Fibroblast of lung (primary cell): ENCODE measurements at regions not wholly inside any gene's neighbourhood (a gene's known extent, or its start where the extent isn't known, plus 50 kb on each side); places are given as distances from the start of the nearest gene placed in this dataset.

Experiments
- EZH2 ChIP-seq: IDR thresholded peaks from 2 replicates; pipeline ENCODE4 v1.5.1; 2012; ENCODE audit warnings: low read length, control low read depth, mild to moderate bottlenecking; ENCODE audit errors: missing control alignments
- TF ChIP-seq, protein P1 (sequence below), 2 donors: IDR thresholded peaks in 1 of 2; conservative IDR thresholded peaks in 1 of 2; 1 replicate in 1 of 2; 2 replicates in 1 of 2; pipeline ENCODE4 v1.5.1; 2011 to 2012; ENCODE audit warnings: low read length in 2 of 2, control low read depth in 1 of 2, inconsistent platforms in 1 of 2, low read depth in 1 of 2, mild to moderate bottlenecking in 1 of 2

DNA sequence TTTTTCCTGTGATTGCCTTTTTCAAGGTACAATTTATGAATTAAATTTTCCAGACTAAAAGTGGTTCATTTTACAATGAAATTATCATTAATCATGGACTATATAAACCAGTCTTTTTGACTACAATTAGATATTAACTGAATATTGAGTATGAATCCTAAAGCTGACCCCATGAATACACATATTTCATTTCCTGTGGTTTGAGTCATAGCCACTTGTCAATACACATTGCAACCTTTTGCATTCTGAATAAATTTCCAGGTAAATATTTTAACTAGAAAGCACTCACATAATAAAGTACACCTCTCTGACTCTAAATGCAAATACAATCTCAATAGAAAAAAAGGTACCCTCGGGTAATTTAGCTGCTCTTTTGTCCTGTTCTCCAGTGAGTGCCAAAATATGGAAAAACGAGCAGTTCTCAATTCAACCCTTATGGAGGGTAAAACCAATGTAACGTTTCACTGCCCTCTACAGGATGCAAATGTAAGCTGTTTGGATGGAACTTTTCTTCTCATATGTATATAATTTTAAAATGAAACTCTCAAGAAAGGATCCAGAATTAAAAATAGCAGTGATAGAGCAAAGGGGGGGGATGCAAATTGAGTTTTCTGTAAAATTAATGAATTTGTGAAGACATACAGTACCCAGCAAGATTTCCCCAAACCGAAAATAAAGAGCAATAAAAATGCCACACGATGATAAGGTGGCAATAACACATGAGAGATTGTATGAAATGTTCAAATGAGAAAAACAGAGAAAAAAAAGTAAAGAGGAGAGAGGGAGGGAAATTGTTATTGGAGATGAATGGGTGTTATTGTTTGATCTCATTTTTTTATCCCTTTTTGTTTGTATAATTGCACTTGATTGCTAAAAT, 1795.7 kb upstream of the PIK3C3 start:
- TF ChIP-seq, protein P1, sequence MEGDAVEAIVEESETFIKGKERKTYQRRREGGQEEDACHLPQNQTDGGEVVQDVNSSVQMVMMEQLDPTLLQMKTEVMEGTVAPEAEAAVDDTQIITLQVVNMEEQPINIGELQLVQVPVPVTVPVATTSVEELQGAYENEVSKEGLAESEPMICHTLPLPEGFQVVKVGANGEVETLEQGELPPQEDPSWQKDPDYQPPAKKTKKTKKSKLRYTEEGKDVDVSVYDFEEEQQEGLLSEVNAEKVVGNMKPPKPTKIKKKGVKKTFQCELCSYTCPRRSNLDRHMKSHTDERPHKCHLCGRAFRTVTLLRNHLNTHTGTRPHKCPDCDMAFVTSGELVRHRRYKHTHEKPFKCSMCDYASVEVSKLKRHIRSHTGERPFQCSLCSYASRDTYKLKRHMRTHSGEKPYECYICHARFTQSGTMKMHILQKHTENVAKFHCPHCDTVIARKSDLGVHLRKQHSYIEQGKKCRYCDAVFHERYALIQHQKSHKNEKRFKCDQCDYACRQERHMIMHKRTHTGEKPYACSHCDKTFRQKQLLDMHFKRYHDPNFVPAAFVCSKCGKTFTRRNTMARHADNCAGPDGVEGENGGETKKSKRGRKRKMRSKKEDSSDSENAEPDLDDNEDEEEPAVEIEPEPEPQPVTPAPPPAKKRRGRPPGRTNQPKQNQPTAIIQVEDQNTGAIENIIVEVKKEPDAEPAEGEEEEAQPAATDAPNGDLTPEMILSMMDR (conservative IDR thresholded peaks at IDR 0.05 in 1 of 2, IDR thresholded peaks at IDR 0.05 in 1 of 2; ENCODE audit: low read depth in 1 of 2, low read length in 2 of 2): peak; percentile 40 to 79
- no peak for TF ChIP-seq EZH2
